DOHH2 (cell line): ENCODE measurements at regions not wholly inside any gene's neighbourhood (a gene's known extent, or its start where the extent isn't known, plus 50 kb on each side); places are given as distances from the start of the nearest gene placed in this dataset.

Experiments
- EZH2phosphoT487 ChIP-seq: fragments of 200-600 bp; sonication (generic); IDR thresholded peaks from 2 replicates; pipeline ENCODE4 v1.6.1; 2017; ENCODE audit warnings: borderline replicate concordance, mild to moderate bottlenecking, antibody characterized with exemption, low read length, moderate library complexity, mixed read lengths
- TF ChIP-seq, protein P1 (sequence below): fragments of 200-600 bp; sonication (generic); IDR thresholded peaks from one replicate; pipeline ENCODE4 v1.5.1; 2014; ENCODE audit warnings: antibody characterized with exemption, mild to moderate bottlenecking, low read depth, low read length; ENCODE audit not compliant: poor library complexity, severe bottlenecking

DNA sequence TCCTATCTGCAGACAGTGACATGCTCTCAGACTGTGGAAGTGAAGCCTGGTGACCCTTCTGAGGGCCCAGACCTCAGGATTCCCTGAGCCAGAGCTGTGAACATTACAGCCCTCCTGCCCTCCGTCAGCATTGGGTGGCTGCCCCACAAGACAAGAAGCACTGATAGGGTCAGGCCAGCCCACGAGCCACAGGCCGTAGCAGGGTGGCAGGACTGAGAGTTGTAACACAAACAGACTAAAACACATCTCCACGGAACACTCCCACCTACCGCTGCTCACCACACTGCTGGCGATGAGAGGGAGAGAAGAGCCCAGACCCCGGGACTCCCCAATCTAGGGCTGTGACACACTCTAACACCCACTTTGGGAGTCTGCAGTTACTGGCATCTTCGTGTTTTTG is 264.8 kb upstream of the FSIP2 start:
- no peak for TF ChIP-seq EZH2phosphoT487
- TF ChIP-seq, protein P1, sequence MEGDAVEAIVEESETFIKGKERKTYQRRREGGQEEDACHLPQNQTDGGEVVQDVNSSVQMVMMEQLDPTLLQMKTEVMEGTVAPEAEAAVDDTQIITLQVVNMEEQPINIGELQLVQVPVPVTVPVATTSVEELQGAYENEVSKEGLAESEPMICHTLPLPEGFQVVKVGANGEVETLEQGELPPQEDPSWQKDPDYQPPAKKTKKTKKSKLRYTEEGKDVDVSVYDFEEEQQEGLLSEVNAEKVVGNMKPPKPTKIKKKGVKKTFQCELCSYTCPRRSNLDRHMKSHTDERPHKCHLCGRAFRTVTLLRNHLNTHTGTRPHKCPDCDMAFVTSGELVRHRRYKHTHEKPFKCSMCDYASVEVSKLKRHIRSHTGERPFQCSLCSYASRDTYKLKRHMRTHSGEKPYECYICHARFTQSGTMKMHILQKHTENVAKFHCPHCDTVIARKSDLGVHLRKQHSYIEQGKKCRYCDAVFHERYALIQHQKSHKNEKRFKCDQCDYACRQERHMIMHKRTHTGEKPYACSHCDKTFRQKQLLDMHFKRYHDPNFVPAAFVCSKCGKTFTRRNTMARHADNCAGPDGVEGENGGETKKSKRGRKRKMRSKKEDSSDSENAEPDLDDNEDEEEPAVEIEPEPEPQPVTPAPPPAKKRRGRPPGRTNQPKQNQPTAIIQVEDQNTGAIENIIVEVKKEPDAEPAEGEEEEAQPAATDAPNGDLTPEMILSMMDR: no peak
